HG02610 (cell line): ENCODE measurements at regions not wholly inside any gene's neighbourhood (a gene's known extent, or its start where the extent isn't known, plus 50 kb on each side); places are given as distances from the start of the nearest gene placed in this dataset.

Source experiments
- ATAC-seq: cut with Tn5 transposase; IDR thresholded peaks from one replicate; pipeline ENCODE4 v1.9.1; 2021; ENCODE audit warnings: mild to moderate bottlenecking, moderate library complexity; ENCODE audit not compliant: unreplicated experiment

DNA sequence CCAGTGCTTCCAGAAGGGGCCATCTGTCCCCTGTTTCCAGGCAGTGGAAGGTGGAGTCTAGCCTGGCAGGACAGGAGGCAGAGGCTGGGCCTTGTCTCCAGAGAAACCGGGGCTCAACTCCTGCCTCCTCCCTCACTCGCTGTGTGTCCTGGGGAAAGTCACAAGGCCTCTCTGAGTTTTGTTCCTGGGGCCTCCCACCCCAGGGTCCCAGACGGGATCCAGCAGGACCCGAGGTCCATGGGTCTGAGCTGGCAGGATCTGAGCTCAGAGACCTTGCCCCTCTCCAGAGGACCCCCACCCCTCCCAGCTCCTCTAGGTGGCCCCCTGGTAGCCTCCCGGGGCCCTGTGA lies 72.2 kb upstream of the TAF1B start:
- no peak for ATAC-seq

DNA sequence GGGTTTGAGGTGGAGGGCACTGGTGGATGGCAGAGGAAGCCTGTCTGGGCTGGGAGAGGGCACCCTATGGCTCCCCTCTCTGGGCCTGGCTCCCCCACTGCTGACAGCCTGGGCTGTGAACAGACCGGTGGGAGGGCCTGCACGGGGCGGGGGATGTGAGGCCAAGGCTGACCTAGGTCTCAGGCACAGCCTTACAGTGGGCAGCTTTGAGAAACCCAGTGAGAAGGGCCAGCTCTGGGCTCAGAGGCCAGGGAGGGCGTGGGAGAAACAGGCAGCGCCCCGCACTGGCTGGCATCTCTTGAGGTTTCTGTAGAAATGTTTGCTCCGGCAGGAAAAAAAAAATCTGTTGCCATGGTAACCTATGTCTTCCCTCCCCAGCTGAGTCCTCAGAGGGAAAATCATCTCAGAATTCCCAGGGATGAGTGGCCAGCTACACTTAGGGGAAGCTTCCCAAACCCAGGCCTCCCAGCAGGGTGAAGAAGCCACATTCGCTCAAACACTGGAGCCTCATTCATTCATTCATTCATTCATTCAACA lies 71.7 kb upstream of the TAF1B start:
- ATAC-seq, result no peak

DNA sequence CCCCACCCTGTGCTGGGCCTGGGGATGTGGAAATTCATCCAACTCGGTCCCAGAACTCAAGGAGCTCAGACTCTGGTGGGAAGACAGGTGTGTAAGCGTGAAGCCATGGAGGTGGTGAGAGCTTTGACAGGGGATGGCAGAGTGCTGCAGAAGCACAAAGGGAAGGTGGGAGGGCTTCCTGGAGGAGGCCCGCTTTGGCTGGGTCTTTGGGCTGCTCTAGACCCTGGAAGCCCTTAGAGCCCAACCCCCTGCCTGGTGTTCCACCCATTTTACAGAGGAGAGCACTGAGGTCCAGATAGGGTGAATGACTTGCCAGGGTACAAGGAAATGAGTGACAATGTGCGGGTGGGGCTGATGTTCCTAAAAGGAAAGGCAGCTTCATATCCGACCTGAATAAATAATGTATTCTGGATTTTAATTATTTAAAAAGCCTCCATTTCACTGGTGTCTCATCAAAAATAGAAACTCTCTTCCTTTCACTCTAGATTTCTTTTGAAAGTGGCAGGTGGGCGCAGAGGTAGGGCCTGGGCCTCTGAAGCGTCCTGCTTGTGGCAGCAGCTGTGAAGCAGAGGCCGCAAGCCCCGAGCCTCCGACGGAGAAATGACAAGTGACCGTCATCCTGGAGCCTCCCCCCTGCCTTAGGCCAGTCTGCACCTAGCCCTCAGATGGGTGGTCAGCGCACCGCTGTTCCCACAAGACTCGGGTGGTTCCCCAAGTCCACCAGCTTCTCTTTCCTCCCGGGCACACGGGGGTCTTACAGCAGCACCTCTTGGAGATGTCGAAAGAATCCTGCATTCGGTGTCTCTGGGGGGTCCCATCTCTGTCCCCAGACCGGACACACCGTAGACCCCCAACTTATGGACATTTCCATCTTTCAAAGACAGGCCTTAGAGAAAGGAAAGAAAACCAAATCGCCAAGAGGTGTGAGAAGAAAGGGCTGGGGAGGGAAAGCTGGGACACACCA lies 71.0 kb upstream of the TAF1B start:
- ATAC-seq, result no peak

DNA sequence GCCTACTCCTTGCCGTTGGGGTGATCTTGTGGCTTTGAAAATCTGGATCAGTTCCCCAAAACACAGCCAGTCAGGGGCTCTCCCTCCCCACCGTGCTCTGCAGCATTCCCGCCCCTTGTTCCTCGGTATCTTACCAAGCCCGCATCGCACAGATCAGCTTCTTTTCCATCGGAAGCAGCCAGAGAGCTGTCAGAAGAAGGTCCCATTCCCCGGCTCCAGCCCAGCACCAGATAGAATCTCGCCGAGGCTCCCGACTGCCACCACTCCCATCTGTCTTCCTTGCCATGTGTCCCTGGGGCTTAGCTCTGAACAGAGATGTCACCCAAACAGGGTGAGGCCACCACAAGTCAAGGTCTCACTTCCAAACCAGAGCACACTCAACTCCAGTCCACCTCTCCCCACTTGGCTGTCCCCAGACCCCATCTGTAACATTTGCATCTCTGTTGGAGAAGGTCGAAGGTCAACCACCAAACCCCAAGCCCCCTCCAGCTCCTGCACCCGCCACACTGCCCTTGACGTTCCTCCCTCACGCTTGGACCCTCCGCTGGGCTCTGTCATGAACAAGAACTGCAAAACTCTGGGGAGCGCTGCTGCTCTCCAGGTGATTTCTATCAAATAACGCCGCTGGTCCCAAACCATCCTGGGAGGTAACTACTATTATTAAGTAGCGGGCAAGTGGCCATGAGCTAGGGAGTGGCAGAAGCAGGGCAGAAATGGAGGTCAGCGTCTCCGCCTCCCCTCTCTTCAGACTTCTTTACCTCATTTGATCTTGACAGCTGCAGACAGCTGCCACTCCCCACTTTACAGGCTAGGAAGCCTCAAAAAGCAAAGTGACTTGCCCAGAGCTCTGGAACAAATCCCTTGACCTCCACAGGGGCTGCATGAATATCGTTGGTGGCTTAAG lies 70.0 kb upstream of the TAF1B start:
- no peak for ATAC-seq

DNA sequence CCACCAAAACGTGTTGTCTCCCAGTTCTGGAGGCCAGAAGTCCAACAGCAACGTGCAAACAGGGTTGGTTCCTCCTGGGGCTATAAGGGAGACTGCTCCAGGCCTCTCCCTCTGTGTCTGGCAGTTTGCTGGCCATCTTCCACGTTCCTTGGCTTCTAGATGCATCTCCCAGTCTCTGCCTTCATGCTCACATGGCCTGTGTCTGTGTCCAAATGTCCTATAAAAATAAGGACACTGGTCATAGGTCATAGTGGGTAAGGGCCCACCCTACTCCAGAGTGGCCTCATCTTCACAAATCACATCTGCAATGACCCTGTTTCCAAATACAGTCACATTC lies 69.4 kb upstream of the TAF1B start:
- no peak for ATAC-seq

DNA sequence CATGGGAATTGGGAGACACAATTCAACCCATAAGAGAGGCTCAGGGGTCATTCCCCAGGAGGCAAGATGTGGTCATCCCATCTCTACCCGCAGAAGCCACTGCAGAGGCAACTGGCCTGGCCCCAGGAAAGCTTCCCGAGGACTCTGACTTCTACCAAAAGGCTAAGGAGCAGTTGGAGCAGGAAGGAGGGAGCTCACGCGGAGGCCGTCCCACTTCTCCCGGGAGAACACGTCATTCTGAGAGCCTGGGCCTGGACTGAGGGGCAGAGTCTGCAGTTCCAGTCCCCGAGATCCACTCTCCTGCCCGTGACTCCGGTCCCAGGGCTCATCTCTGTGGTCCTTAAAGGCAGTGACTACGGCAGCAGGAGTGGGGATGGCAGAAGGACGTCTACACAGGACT lies 69.0 kb upstream of the TAF1B start:
- no peak for ATAC-seq

DNA sequence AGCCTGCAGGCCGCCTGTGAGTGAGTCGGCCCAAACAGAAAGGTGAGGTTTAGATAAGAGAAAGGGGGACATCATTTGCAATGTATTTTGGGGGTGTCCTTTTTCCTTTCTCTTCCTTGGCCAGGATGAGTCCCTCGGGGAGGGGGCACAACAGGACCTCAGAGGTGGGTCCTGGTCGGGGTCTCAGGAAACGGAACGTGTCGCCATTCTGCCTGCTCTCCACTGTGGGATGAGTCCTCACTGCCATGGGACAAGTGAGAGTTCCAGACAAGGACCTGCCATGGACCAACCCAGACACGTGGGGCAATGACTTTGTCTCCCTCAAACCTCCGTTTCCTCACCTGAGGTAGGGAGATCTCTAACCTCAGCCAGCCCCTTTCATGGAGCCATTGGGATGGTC lies 67.9 kb upstream of the TAF1B start:
- ATAC-seq, result no peak

DNA sequence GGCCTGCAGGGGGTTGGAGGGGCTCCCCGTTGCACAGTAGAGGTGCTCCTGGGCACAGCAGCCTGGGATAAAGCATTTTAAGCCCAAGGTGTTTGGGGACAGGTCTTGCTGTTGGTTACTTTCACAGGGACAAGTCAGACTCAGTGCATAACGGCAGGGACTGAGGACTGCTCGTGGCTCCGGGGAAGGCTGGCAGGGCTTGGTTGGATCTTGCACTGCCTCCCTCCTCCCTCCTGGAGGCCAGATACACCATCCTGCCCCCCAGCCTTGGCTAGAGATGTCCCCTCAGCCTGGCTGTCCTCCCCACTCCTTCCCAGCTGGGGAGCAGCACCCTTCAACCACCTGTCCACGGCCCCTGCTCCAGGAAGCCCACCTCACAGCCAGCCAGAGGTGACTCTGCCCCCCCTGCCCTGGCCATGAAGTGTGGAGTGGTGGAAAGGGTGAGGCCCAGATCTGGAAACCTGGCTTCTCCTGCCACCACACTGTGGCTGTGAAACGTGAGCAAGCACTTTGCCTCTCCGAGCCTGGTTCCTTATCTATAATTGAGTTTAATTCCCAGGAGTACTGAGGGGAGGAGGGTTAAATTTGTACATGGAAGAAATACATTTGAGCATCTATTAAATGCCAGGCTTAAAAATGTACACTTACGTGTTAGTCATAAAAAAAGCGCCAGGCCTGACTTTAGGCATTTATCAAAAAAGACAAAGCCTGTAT lies 67.1 kb upstream of the TAF1B start:
- ATAC-seq, result no peak

DNA sequence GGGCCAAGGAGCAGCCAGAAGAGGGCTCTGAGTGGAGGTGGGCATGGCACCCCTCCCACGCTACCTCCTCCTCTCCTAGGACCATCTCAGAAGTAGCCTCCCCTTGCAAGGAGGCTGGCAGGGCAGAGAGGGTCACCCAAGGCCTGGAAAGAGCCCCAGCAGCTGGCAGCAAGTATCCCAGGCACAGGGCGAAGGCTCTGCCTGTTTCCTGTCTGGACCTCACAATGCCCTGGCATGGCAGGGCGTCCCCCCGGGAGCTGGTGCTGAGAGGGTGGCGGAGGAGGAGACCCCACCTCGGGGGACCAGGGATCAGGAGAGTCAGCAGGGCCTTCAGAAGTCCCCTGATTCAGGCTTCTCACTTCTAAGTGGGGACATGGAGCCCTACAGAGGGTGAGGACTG lies 66.2 kb upstream of the TAF1B start:
- no peak for ATAC-seq

DNA sequence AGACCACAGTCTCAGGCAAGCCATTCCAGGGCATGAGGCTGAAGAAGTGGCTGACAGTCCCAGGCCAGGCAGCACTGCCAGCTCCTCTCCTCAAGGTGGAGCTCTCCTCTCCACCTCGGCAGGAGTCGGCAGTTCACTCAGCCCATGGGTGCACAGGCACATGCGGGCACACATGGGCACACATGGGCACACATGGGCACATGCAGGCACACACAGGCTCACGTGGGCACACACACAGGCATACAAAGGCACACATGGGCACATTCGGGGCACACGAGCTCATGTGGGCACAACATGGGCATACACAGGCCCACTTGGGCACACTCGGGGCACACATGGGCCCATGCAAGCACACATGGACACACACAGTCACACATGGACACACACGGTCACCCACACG lies 65.3 kb upstream of the TAF1B start:
- ATAC-seq, result no peak

DNA sequence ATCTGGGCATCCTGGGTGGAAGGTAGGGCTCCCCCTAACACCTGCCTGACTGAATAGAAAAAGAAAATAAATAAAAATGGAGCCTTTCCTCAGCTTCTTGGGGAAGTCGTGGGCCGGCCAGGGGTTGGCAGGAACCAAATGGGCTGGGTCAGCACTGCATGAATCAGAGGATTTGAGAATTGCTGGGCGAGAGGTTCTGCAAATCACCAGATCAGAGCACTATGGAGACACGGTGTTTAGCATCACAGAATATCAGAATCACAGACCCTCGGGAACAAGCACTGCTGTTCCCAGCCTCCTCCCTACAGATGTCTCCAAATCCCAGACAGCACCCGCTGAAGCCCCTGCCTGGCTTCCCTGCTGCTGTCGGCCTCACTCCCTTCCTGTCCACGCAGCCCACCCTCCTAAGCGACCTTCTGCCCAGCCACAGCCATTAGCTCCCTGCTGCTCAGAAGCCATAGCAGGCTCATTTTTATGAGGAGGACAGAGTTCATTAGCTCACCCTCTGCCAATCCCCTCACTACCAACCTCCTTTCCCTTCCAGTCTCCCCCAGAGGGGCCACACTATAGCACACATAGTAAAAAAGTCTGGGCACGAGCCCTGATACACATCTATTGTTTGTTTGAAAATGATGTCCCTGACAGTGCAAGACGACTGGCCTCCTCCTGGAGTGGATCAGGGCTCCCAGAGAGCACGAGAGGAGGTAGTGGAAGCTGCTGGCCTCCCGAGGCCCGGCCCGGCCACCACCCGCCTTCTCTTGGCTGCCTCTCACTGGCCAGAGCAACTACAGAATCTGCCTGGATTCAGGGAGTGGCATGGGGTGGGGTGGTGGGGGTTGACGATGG lies 64.6 kb upstream of the TAF1B start:
- ATAC-seq, result no peak

DNA sequence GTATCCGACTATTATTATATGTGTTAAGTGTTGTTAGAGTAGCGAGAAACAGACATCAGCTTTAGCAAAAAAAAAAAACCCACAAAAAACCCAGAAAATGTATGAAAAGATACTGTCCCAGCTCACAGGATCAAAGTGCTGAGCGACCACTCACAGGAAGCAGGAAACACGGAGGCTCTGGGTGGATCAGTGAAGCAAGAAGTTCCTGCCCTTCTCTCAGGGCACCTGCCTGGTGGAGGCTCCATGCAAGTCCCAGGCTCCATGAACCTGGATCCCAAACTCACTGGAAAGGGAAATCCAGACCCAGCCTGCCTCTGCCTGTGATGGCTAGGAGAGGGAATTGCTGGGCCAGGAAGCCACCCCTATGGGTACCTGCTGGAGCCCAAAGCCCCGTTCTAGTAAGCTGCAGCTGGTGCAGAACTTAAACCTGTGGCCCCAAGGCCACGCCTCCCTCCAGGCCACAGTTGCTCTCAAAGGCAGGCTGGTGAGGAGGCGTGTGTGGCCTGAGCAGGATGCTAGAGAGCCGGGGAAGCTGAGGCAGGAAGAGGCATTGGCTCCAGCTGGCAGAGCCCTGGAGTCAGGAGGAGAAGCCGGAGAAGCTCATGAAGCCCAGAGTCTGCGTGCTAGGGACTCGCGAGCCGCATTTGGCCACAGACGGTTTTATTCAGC lies 63.5 kb upstream of the TAF1B start:
- ATAC-seq, result no peak

DNA sequence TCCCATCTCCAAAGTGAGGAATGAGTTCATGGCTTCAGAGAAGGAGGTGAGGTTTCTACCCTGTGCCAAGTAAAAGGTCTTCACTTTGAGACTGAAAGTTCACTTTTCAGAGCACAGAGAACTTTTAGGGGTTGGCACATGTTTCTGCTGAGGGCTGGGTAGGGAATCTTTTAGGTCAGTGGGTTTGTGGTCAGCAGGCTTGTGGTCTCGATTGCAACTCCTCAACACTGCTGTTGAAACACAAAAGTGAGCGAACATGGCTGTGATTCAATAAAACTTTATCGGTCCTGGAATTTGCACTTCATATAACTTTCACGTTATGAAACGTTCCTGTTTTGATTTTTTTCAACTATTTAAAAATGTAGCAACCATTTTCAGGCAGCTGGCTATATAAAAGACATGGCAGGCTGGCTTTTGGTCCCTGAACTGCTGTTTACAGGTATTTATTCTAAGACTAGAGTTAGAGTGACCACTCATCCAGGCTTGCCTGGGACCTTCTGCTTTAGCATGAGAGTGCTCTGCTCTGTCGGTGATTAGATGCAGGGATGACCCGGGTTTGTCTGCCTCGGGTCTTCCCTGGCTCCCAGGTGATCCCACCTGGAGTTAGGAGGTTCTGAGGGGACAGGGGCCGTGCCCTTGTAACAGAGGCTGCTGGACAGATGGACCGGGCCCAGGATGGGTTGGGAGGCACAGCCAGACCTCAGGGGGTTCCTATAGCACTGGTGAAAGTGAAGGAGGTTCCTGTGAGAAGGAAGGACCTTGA lies 62.7 kb upstream of the TAF1B start:
- ATAC-seq, result no peak

DNA sequence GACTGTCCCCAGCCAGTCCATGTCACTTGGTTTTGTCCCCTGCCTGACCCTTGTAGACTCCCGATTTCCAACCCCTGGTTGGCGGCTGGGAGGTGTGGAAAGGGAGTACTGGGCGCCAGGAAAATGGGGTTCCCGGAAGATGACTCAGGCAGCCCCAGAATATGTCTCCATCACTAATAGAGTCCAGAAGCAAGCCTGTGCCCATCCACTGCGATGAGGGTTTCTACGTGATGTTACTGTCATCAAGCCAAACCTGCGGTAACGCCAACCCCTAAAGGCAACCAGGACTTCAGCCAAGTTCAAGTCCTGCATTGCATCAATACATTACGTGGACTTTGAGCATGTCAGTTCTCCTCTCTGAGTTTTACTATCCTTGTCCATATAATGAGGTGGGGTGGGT lies 62.0 kb upstream of the TAF1B start:
- ATAC-seq, result no peak

DNA sequence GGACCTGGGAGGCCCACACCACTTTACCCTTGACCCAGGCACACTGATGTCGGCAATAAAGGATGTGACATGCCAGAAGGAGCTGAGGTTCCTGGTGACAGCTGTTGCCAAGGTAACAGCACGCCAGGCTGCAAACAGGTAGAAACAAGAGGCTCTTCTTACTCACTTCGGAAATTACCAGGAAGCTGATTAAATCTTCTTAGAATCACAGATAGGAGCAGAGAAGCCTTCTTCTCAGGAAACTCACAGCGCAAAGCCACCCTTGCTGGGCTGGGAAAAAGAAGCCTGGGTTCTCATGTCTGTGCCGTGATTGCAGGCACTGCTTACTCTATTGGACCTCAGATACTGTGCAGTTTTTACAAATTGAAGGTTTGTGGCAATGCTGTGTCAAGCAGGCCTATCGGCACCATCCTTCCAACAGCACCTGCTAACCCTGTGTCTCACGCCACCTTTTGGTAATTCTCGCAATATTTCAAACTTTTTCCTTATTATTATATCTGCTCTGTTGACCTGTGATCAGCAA lies 61.0 kb upstream of the TAF1B start:
- ATAC-seq, result no peak

DNA sequence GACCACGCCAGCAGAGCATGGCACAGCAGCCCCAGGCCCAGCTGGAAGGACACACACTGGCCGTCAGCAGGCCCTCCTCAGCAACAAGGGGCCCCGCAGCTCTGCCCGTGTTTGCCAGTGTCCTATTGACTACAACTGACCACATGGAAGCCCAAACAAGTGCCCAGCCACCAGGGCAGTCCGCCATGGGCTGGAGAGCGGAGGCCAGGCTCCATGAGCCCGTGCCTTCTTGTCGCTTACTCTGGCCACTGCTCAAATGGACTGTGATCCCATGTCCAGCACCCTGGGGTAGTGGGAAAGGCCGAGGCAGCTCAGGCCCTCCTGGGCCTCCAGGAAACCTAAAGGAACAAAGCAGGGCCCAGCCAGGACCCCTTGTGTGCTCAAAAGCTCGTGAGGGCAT lies 53.9 kb upstream of the TAF1B start:
- ATAC-seq, result no peak

DNA sequence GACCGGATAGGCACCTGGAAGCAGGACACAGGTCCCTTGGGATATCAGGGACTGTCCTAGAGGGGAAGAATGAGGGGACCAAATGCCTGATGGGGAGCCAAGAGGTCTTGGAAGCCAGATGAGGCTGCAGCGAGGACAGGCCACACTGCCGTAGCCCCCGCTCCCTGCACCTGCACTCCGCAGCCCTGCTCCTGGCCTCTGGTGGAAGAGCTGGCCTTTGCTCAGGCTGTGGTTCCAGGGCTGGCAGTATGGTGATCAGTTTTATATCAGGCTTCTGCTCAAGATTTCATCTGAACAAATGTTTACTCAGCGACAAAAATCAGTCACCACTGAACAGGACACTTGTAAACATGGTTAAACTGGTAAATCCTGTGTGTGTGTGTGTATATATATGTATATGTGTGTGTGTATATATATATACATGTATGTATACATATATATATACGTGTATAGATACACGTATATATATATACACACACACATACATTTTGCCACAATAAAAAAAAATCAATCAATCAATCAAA lies 52.5 kb upstream of the TAF1B start:
- ATAC-seq, result no peak

DNA sequence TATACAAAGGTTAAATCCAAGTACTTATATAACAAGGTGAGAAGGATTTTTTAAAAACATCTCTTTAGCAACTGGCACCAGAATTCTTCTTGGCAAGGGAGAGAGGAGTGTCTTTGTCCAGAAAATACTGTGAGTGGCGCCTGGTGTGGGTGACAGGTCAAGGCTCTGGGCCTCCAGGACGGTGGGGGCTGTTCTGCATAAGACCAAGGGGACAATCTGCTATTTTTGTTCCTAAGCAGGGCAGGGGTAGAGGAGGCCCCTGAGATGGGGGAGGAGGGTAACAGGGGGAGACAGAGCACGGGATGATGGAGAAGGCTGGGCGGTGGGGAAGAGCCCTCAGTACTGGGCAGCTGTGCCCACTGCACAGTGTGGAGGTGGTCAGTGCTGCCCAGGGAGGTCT lies 51.6 kb upstream of the TAF1B start:
- no peak for ATAC-seq
